ENCODE measurements at regions not wholly inside any gene's neighbourhood (a gene's known extent, or its start where the extent isn't known, plus 50 kb on each side); places are given as distances from the start of the nearest gene placed in this dataset.

DNA sequence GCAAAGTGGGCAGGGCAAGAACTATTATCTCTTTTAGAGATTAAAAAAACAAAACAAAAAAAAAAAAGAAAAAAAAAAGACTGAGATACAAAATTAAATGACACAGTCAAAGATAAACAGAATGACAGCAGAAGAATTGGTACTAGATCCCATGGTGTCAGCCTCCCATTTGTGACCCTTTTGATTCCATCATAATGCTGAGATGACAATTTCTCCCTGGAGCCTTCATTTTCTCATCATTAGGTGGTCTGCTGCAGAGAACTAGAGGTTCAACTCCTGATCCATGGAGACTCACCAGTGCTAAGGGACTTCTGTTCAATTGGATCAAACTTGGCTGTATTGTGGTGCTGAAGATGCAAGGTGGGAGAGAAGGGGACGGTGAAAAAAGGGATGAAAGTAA lies 123.5 kb upstream of the SPDL1 start:
- no peaks in the 10 kb centered on the region for H3K9me3 ChIP-seq (ENCODE audit: low read length)
- CTCF ChIA-PET (ENCODE audit: low intra/inter-chr PET ratio, low total read pairs): no interaction called here
- 7% methylated on average over 1 of the region's 1 CpG for WGBS (ENCODE audit: low lambda C conversion rate)

More for the DNA sequence above, 123.5 kb upstream of the SPDL1 start:
- Histone ChIP-seq H3K4me3 (replicated peaks in 1 of 3; ENCODE audit: insufficient read depth in 1 of 3, low read depth in 2 of 3, low read length in 3 of 3) (no peak overlapping the region), H3K9ac (ENCODE audit: insufficient read depth, low read depth, low read length) (no peak overlapping the region), H4K20me1 (ENCODE audit: insufficient read depth, low read length) (no peaks in the 10 kb centered on the region), H2AFZ (ENCODE audit: low read length) (no peak overlapping the region), H3K4me1 (ENCODE audit: insufficient read depth, low read length) (no peaks in the 10 kb centered on the region), H3K36me3 (replicated peaks in 1 of 2; ENCODE audit: control insufficient read depth in 1 of 2, insufficient read depth in 2 of 2, low read length in 2 of 2) (no peaks in the 10 kb centered on the region), H3K4me2 (ENCODE audit: low read depth, low read length) (no peak overlapping the region), H3K27me3 (ENCODE audit: control insufficient read depth in 1 of 2, insufficient read depth in 2 of 2, low read length in 2 of 2) (no peaks in the 10 kb centered on the region), H3K27ac (ENCODE audit: extremely low read length, insufficient read depth, low read length) (no peak overlapping the region), H3K79me2 (ENCODE audit: insufficient read depth, low read length) (no peaks in the 10 kb centered on the region)
- POLR2A ChIA-PET: no interaction called here
- in situ Hi-C loops (cut with HindIII; ENCODE audit: extremely low pct_ligation_motif_present, low pct_unique_long_range_greater_than_20kb) (no loop called here), intact Hi-C loops (cut with micrococcal nuclease; ENCODE audit: unreplicated experiment) (no loop called here)
- TF ChIP-seq ZNF354B (CRISPR knock-in tag; IDR thresholded peaks at IDR 0.05): no peak
- TF ChIP-seq TARDBP (CRISPR knock-in tag; IDR thresholded peaks at IDR 0.05): no peak
- no peak for TF ChIP-seq SIN3B (IDR thresholded peaks at IDR 0.05; ENCODE audit: low read length)
- no peak for TF ChIP-seq NFE2L2 (IDR thresholded peaks at IDR 0.05; ENCODE audit: low read length)
- no peak for TF ChIP-seq THAP8 (CRISPR knock-in tag; IDR thresholded peaks at IDR 0.05; ENCODE audit: borderline replicate concordance)
- TF ChIP-seq MAFF (IDR thresholded peaks at IDR 0.05; ENCODE audit: low read depth, low read length): peak; percentile 58
- no peak for TF ChIP-seq BCL6 (CRISPR knock-in tag; IDR thresholded peaks at IDR 0.05)
- TF ChIP-seq, protein P1, sequence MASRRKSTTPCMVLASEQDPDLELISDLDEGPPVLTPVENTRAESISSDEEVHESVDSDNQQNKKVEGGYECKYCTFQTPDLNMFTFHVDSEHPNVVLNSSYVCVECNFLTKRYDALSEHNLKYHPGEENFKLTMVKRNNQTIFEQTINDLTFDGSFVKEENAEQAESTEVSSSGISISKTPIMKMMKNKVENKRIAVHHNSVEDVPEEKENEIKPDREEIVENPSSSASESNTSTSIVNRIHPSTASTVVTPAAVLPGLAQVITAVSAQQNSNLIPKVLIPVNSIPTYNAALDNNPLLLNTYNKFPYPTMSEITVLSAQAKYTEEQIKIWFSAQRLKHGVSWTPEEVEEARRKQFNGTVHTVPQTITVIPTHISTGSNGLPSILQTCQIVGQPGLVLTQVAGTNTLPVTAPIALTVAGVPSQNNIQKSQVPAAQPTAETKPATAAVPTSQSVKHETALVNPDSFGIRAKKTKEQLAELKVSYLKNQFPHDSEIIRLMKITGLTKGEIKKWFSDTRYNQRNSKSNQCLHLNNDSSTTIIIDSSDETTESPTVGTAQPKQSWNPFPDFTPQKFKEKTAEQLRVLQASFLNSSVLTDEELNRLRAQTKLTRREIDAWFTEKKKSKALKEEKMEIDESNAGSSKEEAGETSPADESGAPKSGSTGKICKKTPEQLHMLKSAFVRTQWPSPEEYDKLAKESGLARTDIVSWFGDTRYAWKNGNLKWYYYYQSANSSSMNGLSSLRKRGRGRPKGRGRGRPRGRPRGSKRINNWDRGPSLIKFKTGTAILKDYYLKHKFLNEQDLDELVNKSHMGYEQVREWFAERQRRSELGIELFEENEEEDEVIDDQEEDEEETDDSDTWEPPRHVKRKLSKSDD (CRISPR knock-in tag; IDR thresholded peaks at IDR 0.05; ENCODE audit: low read depth): no peak
- no peak for TF ChIP-seq YEATS4 (CRISPR knock-in tag; IDR thresholded peaks at IDR 0.05; ENCODE audit: borderline replicate concordance)
- peak; percentile 64 to 74 for TF ChIP-seq MAFK (conservative IDR thresholded peaks at IDR 0.05 in 1 of 2, IDR thresholded peaks at IDR 0.05 in 1 of 2; ENCODE audit: low read length in 2 of 2)
- DNase-seq (ENCODE audit: low spot score): no peak
- no peak for FAIRE-seq
- ATAC-seq: no peak
- BruUV-seq (replicated peaks): no TSS peak

All from HepG2 (cell line).